HG03280 (cell line): ENCODE measurements at regions not wholly inside any gene's neighbourhood (a gene's known extent, or its start where the extent isn't known, plus 50 kb on each side); places are given as distances from the start of the nearest gene placed in this dataset.
"Not testable (repeated sequence)": the region's sequence is repeated elsewhere in the genome, so short reads cannot be mapped to it uniquely, and the experiment has no call there.

Experiments
- ATAC-seq: cut with Tn5 transposase; IDR thresholded peaks from one replicate; pipeline ENCODE4 v1.9.1; 2021; ENCODE audit warnings: mild to moderate bottlenecking, moderate library complexity; ENCODE audit not compliant: unreplicated experiment

GRCh38 chr12:29029484-29029883 is 119.6 kb upstream of the FAR2 start:
- ATAC-seq: not testable (repeated sequence)

- ATAC-seq: no peak
Measured at GRCh38 chr12:29030006-29030405, 119.1 kb upstream of the FAR2 start.

- no peak for ATAC-seq
Measured at GRCh38 chr12:29032446-29032845, 116.6 kb upstream of the FAR2 start.

- ATAC-seq: no peak
Measured at GRCh38 chr12:29033519-29033918, 115.6 kb upstream of the FAR2 start.

- no peak for ATAC-seq
Measured at GRCh38 chr12:29035112-29035511, 114.0 kb upstream of the FAR2 start.

- no peak for ATAC-seq
Measured at GRCh38 chr12:29039013-29039412, 110.1 kb upstream of the FAR2 start.

- no peak for ATAC-seq
Measured at GRCh38 chr12:29041621-29042020, 107.5 kb upstream of the FAR2 start.

GRCh38 chr12:29043069-29043468 is 106.0 kb upstream of the FAR2 start:
- no peak for ATAC-seq

- ATAC-seq: no peak
Measured at GRCh38 chr12:29044799-29045198, 104.3 kb upstream of the FAR2 start.

GRCh38 chr12:29048787-29049186 is 100.3 kb upstream of the FAR2 start:
- no peak for ATAC-seq

GRCh38 chr12:29050503-29050902 is 98.6 kb upstream of the FAR2 start:
- peak; percentile 82 for ATAC-seq

GRCh38 chr12:29051221-29051620 is 97.9 kb upstream of the FAR2 start:
- no peak for ATAC-seq

GRCh38 chr12:29053567-29053966 is 95.5 kb upstream of the FAR2 start:
- ATAC-seq: no peak

GRCh38 chr12:29054858-29055663 is 94.0 kb upstream of the FAR2 start:
- no peak for ATAC-seq

GRCh38 chr12:29066011-29066588 is 83.0 kb upstream of the FAR2 start:
- no peak for ATAC-seq

- ATAC-seq: no peak
Measured at GRCh38 chr12:29067430-29067829, 81.6 kb upstream of the FAR2 start.

- ATAC-seq: no peak
Measured at GRCh38 chr12:29070309-29070708, 78.8 kb upstream of the FAR2 start.

GRCh38 chr12:29071099-29071498 is 78.0 kb upstream of the FAR2 start:
- no peak for ATAC-seq

GRCh38 chr12:29072631-29073030 is 76.4 kb upstream of the FAR2 start:
- ATAC-seq: no peak

- ATAC-seq: peak; percentile 67
Measured at GRCh38 chr12:29073631-29074239, 75.3 kb upstream of the FAR2 start.

- no peak for ATAC-seq
Measured at GRCh38 chr12:29081101-29081500, 68.0 kb upstream of the FAR2 start.

- no peak for ATAC-seq
Measured at GRCh38 chr12:29082522-29082921, 66.6 kb upstream of the FAR2 start.
